Hepatocyte (in vitro differentiated cells): ENCODE measurements at regions not wholly inside any gene's neighbourhood (a gene's known extent, or its start where the extent isn't known, plus 50 kb on each side); places are given as distances from the start of the nearest gene placed in this dataset.

ENCODE experiments used
- EZH2 ChIP-seq: fragments of 200-600 bp; sonication (generic); IDR thresholded peaks from 2 replicates; pipeline ENCODE4 v1.6.1; 2016; ENCODE audit warnings: antibody characterized with exemption, mild to moderate bottlenecking, borderline replicate concordance
- EZH2phosphoT487 ChIP-seq: fragments of 200-600 bp; sonication (generic); IDR thresholded peaks from one replicate; pipeline ENCODE4 v1.6.1; 2018; ENCODE audit warnings: antibody characterized with exemption, mild to moderate bottlenecking, low read depth, moderate library complexity; ENCODE audit not compliant: unreplicated experiment, severe bottlenecking
- TF ChIP-seq, protein P1 (sequence below): fragments of 200-600 bp; sonication (generic); IDR thresholded peaks from 2 replicates; pipeline ENCODE4 v1.5.1; 2016; ENCODE audit warnings: antibody characterized with exemption, mild to moderate bottlenecking; ENCODE audit not compliant: poor library complexity

DNA sequence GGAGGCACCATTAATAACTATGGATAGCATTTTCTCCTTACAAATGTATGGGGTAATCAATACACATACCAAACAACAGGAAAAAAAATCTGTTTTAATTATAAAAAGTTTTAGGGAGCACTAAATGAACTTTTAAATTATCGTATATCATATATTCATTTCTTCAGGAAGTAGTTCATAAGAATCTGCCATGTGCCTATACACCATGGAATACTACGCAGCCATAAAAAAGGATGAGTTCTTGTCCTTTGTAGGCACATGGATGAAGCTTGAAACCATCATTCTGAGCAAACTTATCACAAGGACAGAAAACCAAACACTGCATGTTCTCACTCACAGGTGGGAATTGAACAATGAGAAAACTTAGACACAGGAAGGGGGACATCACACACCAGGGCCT, 162.1 kb upstream of the RASA1 start:
- TF ChIP-seq, protein P1, sequence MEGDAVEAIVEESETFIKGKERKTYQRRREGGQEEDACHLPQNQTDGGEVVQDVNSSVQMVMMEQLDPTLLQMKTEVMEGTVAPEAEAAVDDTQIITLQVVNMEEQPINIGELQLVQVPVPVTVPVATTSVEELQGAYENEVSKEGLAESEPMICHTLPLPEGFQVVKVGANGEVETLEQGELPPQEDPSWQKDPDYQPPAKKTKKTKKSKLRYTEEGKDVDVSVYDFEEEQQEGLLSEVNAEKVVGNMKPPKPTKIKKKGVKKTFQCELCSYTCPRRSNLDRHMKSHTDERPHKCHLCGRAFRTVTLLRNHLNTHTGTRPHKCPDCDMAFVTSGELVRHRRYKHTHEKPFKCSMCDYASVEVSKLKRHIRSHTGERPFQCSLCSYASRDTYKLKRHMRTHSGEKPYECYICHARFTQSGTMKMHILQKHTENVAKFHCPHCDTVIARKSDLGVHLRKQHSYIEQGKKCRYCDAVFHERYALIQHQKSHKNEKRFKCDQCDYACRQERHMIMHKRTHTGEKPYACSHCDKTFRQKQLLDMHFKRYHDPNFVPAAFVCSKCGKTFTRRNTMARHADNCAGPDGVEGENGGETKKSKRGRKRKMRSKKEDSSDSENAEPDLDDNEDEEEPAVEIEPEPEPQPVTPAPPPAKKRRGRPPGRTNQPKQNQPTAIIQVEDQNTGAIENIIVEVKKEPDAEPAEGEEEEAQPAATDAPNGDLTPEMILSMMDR = no peak
- no peak for TF ChIP-seq EZH2
- no peak for TF ChIP-seq EZH2phosphoT487
